OCI-LY1 (cell line): ENCODE measurements at regions not wholly inside any gene's neighbourhood (a gene's known extent, or its start where the extent isn't known, plus 50 kb on each side); places are given as distances from the start of the nearest gene placed in this dataset.

Experiments
- H2AFZ ChIP-seq: fragments of 200-600 bp; sonication (generic), shearing (Covaris generic); 2 replicates; pipeline ENCODE4 v1.6.0; 2014; ENCODE audit warnings: antibody characterized with exemption, mild to moderate bottlenecking, low read length
- H3F3A ChIP-seq: fragments of 200-600 bp; sonication (generic), shearing (Covaris generic); 2 replicates; pipeline ENCODE4 v1.6.0; 2014; ENCODE audit warnings: mild to moderate bottlenecking, antibody characterized with exemption, low read length, moderate library complexity; ENCODE audit not compliant: insufficient read depth
- H3K27ac ChIP-seq: fragments of 200-600 bp; sonication (generic); 2 replicates; pipeline ENCODE4 v1.5.1; 2014; ENCODE audit warnings: low read length, mixed run types, mild to moderate bottlenecking, low read depth; ENCODE audit not compliant: poor library complexity, severe bottlenecking
- H3K27me3 ChIP-seq: fragments of 200-600 bp; sonication (generic); 2 replicates; pipeline ENCODE4 v1.6.0; 2014; ENCODE audit warnings: antibody characterized with exemption, mild to moderate bottlenecking, low read length, moderate library complexity; ENCODE audit not compliant: insufficient read depth
- H3K36me3 ChIP-seq: fragments of 200-600 bp; sonication (generic); 2 replicates; pipeline ENCODE4 v1.6.1; 2014; ENCODE audit warnings: mild to moderate bottlenecking, antibody characterized with exemption, low read length, moderate library complexity, mixed read lengths; ENCODE audit not compliant: insufficient read depth
- H3K4me1 ChIP-seq: fragments of 200-600 bp; sonication (generic); 2 replicates; pipeline ENCODE4 v1.5.1; 2014; ENCODE audit warnings: mild to moderate bottlenecking, low read length, moderate library complexity; ENCODE audit not compliant: insufficient read depth, severe bottlenecking
- H3K4me2 ChIP-seq: fragments of 200-600 bp; sonication (generic), shearing (Covaris generic); 2 replicates; pipeline ENCODE4 v1.6.1; 2014; ENCODE audit warnings: low read length
- H3K4me3 ChIP-seq: fragments of 200-600 bp; sonication (generic); 2 replicates; pipeline ENCODE4 v1.5.1; 2014; ENCODE audit warnings: low read length, low read depth, mild to moderate bottlenecking, mixed read lengths; ENCODE audit not compliant: poor library complexity, severe bottlenecking
- H3K79me2 ChIP-seq: fragments of 200-600 bp; shearing (Covaris generic); 2 replicates; pipeline ENCODE4 v1.6.1; 2016; ENCODE audit warnings: mixed run types, low read length, mixed read lengths; ENCODE audit not compliant: insufficient read depth
- H3K9ac ChIP-seq: fragments of 200-600 bp; sonication (generic), shearing (Covaris generic); 2 replicates; pipeline ENCODE4 v1.6.1; 2014; ENCODE audit warnings: mild to moderate bottlenecking, low read length, mixed read lengths
- H3K9me2 ChIP-seq: fragments of 200-600 bp; sonication (generic), shearing (Covaris generic); 2 replicates; pipeline ENCODE4 v1.6.1; 2014; ENCODE audit warnings: low read depth, mild to moderate bottlenecking, low read length, mixed read lengths
- H3K9me3 ChIP-seq: fragments of 200-600 bp; shearing (Covaris generic); 2 replicates; pipeline ENCODE4 v1.6.1; 2014; ENCODE audit warnings: low read length, mixed read lengths
- H4K20me1 ChIP-seq: fragments of 200-600 bp; sonication (generic), shearing (Covaris generic); 2 replicates; pipeline ENCODE4 v1.6.0; 2016; ENCODE audit warnings: mild to moderate bottlenecking, low read length; ENCODE audit not compliant: insufficient read depth
- CTCF ChIP-seq: fragments of 200-600 bp; sonication (generic), shearing (Covaris generic); IDR thresholded peaks from 2 replicates; pipeline ENCODE4 v1.5.1; 2017; ENCODE audit warnings: mild to moderate bottlenecking, antibody characterized with exemption, low read length, moderate library complexity, mixed read lengths
- EZH2 ChIP-seq: fragments of 200-600 bp; sonication (generic), shearing (Covaris generic); IDR thresholded peaks from 2 replicates; pipeline ENCODE4 v1.8.0; 2017; ENCODE audit warnings: borderline replicate concordance, mixed run types, mild to moderate bottlenecking, antibody characterized with exemption, low read length, moderate library complexity, mixed read lengths

- H2AFZ ChIP-seq, result no peak overlapping the region
- no peaks in the 10 kb centered on the region for H3K27me3 ChIP-seq
- no peaks in the 10 kb centered on the region for H3K9me3 ChIP-seq
- no peak overlapping the region for H3K4me2 ChIP-seq
- H3F3A ChIP-seq, result no peaks in the 10 kb centered on the region
- no peaks in the 10 kb centered on the region for H4K20me1 ChIP-seq
- H3K4me3 ChIP-seq, result no peak overlapping the region
- no peaks in the 10 kb centered on the region for H3K9me2 ChIP-seq
- no peaks in the 10 kb centered on the region for H3K79me2 ChIP-seq
- TF ChIP-seq CTCF (peak; percentile 66), EZH2 (no peak)
- no peak overlapping the region for H3K9ac ChIP-seq
- no peak overlapping the region for H3K27ac ChIP-seq
- H3K4me1 ChIP-seq, result no peaks in the 10 kb centered on the region
- no peaks in the 10 kb centered on the region for H3K36me3 ChIP-seq
Observed at GRCh38 chr3:59212128-59212779, 162.4 kb upstream of the CFAP20DC start.

- Histone ChIP-seq H3K9ac (no peak overlapping the region), H3K4me1 (no peaks in the 10 kb centered on the region), H3K4me2 (no peak overlapping the region), H4K20me1 (no peaks in the 10 kb centered on the region), H3F3A (no peaks in the 10 kb centered on the region), H3K79me2 (no peaks in the 10 kb centered on the region), H2AFZ (no peak overlapping the region), H3K27ac (no peak overlapping the region), H3K9me2 (no peaks in the 10 kb centered on the region), H3K36me3 (no peaks in the 10 kb centered on the region), H3K27me3 (no peaks in the 10 kb centered on the region), H3K4me3 (no peak overlapping the region), H3K9me3 (no peaks in the 10 kb centered on the region)
- TF ChIP-seq EZH2 (no peak), CTCF (no peak)
Observed at GRCh38 chr3:59210260-59210659, 160.4 kb upstream of the CFAP20DC start.

- TF ChIP-seq CTCF (no peak), EZH2 (no peak)
- H3K4me1 ChIP-seq, result no peaks in the 10 kb centered on the region
- no peaks in the 10 kb centered on the region for H3K36me3 ChIP-seq
- H2AFZ ChIP-seq, result no peak overlapping the region
- no peak overlapping the region for H3K4me3 ChIP-seq
- no peak overlapping the region for H3K4me2 ChIP-seq
- no peaks in the 10 kb centered on the region for H3F3A ChIP-seq
- no peaks in the 10 kb centered on the region for H3K79me2 ChIP-seq
- no peak overlapping the region for H3K27ac ChIP-seq
- no peaks in the 10 kb centered on the region for H3K9me3 ChIP-seq
- no peak overlapping the region for H3K9ac ChIP-seq
- H3K9me2 ChIP-seq, result no peaks in the 10 kb centered on the region
- no peaks in the 10 kb centered on the region for H3K27me3 ChIP-seq
- no peaks in the 10 kb centered on the region for H4K20me1 ChIP-seq
Observed at GRCh38 chr3:59192473-59192872, 142.6 kb upstream of the CFAP20DC start.
